ENCODE measurements at regions not wholly inside any gene's neighbourhood (a gene's known extent, or its start where the extent isn't known, plus 50 kb on each side); places are given as distances from the start of the nearest gene placed in this dataset.

DNA sequence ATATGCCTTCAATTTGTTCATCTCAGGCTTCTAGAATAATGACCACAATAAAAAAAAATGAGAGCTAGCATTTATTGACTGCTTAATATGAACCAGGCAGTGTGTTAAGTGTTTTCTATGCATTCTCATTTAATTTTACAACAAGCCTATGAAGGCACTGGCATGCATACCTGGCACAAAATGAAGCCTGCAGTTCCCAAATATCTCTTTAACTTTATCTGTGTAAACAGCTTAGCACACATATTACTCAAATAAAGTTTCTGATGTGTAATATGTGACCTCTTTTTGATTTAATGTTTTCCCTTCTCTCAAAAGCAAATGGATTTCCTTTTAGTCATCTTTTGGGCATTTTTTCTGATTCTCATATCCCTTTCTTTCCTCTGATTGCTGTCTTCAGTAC, 671.8 kb downstream of the PCDH7 start:
- no peaks in the 10 kb centered on the region for H3K9me3 ChIP-seq (ENCODE audit: low read length)
- H3K36me3 ChIP-seq (ENCODE audit: insufficient read depth, low read length), result no peaks in the 10 kb centered on the region
- H3K27me3 ChIP-seq (ENCODE audit: control insufficient read depth in 1 of 2, insufficient read depth in 2 of 2, low read length in 2 of 2), result no peaks in the 10 kb centered on the region
- H3K9ac ChIP-seq (ENCODE audit: low read length), result no peak overlapping the region
- H3K4me1 ChIP-seq (ENCODE audit: insufficient read depth, low read length), result no peaks in the 10 kb centered on the region
- no peak overlapping the region for H3K27ac ChIP-seq (ENCODE audit: low read depth, low read length)
- H3K4me3 ChIP-seq (ENCODE audit: low read depth in 1 of 2, low read length in 2 of 2), result no peak overlapping the region

DNA sequence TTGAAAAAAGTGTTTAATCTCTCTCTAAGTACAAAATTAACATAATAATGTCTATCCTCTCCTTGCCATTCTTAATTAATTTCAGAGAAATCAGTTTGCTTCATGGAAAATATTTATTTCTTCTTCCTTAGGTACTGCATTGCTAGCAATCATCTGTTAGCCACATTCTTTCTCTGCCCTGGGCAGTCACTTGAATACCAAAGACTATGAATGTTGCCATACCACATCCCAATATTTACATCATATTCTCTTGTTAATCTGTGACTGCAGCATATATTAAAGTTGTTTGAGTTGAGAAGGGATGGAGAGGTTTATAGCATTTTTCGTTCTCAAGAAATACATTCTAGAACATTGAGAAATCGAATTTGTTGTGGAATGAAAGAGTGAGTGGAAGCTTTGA, 672.8 kb downstream of the PCDH7 start:
- H3K27me3 ChIP-seq (ENCODE audit: control insufficient read depth in 1 of 2, insufficient read depth in 2 of 2, low read length in 2 of 2), result no peaks in the 10 kb centered on the region
- no peaks in the 10 kb centered on the region for H3K4me1 ChIP-seq (ENCODE audit: insufficient read depth, low read length)
- H3K36me3 ChIP-seq (ENCODE audit: insufficient read depth, low read length), result no peaks in the 10 kb centered on the region
- no peak overlapping the region for H3K9ac ChIP-seq (ENCODE audit: low read length)
- H3K27ac ChIP-seq (ENCODE audit: low read depth, low read length), result no peak overlapping the region
- no peak overlapping the region for H3K4me3 ChIP-seq (ENCODE audit: low read depth in 1 of 2, low read length in 2 of 2)
- no peaks in the 10 kb centered on the region for H3K9me3 ChIP-seq (ENCODE audit: low read length)

DNA sequence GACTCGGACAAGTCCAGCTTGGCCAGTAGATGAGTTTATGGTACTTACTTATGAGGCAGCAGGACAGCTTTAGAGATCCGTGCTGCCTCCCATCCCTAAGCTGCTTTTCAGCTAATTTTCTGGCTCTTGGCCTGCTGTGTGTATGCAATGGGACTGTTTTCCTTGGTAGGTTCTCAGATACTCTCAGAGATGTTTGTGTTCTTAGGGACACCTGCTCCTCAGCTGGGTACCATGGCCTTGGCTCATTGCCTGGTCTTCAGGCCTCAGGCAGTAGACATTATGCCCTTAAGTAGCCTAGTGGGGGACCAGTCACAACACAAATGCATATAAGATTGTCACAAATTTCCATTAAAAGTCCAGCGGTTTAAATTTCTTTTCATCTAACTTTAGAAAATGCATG, 688.0 kb downstream of the PCDH7 start:
- no peak overlapping the region for H3K4me3 ChIP-seq (ENCODE audit: low read depth in 1 of 2, low read length in 2 of 2)
- H3K27me3 ChIP-seq (ENCODE audit: control insufficient read depth in 1 of 2, insufficient read depth in 2 of 2, low read length in 2 of 2), result no peaks in the 10 kb centered on the region
- H3K9ac ChIP-seq (ENCODE audit: low read length), result no peak overlapping the region
- H3K27ac ChIP-seq (ENCODE audit: low read depth, low read length), result no peak overlapping the region
- H3K36me3 ChIP-seq (ENCODE audit: insufficient read depth, low read length), result no peaks in the 10 kb centered on the region
- H3K4me1 ChIP-seq (ENCODE audit: insufficient read depth, low read length), result no peaks in the 10 kb centered on the region
- H3K9me3 ChIP-seq (ENCODE audit: low read length), result no peaks in the 10 kb centered on the region

DNA sequence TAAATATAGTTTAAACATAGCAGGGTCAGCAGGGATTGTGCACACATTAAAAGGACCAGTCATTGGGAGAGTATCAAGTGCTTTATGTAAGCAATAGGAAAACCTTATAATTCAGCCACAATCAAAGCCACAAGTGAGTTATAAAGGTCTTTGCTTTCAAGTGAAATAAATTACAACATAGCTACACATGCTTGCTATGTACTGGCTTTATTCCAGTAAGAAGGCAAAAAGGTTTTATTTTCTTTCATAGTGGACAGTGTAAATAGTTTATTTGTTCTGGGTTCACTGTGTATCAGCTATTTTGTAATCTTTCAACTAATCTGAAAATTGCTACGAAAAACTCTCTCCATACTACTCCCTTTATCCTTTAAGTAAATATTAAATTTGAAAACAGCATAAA, 691.4 kb downstream of the PCDH7 start:
- H3K36me3 ChIP-seq (ENCODE audit: insufficient read depth, low read length), result no peaks in the 10 kb centered on the region
- no peak overlapping the region for H3K9ac ChIP-seq (ENCODE audit: low read length)
- H3K4me3 ChIP-seq (ENCODE audit: low read depth in 1 of 2, low read length in 2 of 2), result no peak overlapping the region
- H3K27me3 ChIP-seq (ENCODE audit: control insufficient read depth in 1 of 2, insufficient read depth in 2 of 2, low read length in 2 of 2), result no peaks in the 10 kb centered on the region
- no peaks in the 10 kb centered on the region for H3K9me3 ChIP-seq (ENCODE audit: low read length)
- H3K27ac ChIP-seq (ENCODE audit: low read depth, low read length), result no peak overlapping the region
- no peaks in the 10 kb centered on the region for H3K4me1 ChIP-seq (ENCODE audit: insufficient read depth, low read length)

DNA sequence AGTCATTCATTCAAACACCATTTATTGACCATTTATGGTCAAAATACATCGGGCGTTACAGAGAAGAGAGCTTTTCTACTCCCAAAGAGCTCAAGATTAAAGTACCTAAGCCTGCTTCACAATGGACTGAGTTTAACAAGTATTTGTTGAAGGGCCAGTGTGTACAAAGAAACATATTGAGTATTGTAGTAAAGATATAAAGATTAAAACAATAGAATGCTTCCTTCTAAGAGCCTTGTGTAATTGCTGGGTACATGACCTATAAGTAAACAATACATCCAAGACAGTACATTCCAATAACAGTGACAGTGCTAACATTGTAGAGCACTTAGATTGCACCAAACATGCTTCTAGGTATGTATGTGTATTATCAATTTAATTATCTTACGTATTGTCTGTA, 695.5 kb downstream of the PCDH7 start:
- Histone ChIP-seq H3K27ac (ENCODE audit: low read depth, low read length) (no peak overlapping the region), H3K36me3 (ENCODE audit: insufficient read depth, low read length) (no peaks in the 10 kb centered on the region), H3K9ac (ENCODE audit: low read length) (no peak overlapping the region), H3K9me3 (ENCODE audit: low read length) (no peaks in the 10 kb centered on the region), H3K27me3 (ENCODE audit: control insufficient read depth in 1 of 2, insufficient read depth in 2 of 2, low read length in 2 of 2) (no peaks in the 10 kb centered on the region), H3K4me1 (ENCODE audit: insufficient read depth, low read length) (no peaks in the 10 kb centered on the region), H3K4me3 (ENCODE audit: low read depth in 1 of 2, low read length in 2 of 2) (no peak overlapping the region)

DNA sequence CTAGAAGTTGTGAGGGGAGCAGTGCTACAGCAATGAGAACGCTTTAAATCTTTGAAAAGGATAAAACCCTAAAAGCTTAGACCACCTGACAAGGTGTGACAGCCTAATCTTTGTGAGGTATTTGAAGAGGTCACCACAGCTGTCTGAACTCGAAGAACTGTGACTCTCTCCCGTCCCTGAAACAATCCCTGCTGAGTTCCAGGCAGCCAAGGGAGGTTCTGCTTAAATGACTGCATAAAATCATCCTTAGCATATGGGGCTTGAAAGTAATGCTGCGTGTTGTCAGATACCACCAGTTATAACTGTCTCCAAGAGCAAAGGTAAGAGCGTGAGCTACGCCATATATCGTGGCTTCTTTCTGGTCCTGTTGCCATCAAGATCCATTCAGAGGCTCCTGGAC, 696.3 kb downstream of the PCDH7 start:
- Histone ChIP-seq H3K27me3 (ENCODE audit: control insufficient read depth in 1 of 2, insufficient read depth in 2 of 2, low read length in 2 of 2) (no peaks in the 10 kb centered on the region), H3K9me3 (ENCODE audit: low read length) (no peaks in the 10 kb centered on the region), H3K4me3 (ENCODE audit: low read depth in 1 of 2, low read length in 2 of 2) (no peak overlapping the region), H3K27ac (ENCODE audit: low read depth, low read length) (no peak overlapping the region), H3K9ac (ENCODE audit: low read length) (no peak overlapping the region), H3K4me1 (ENCODE audit: insufficient read depth, low read length) (no peaks in the 10 kb centered on the region), H3K36me3 (ENCODE audit: insufficient read depth, low read length) (no peaks in the 10 kb centered on the region)

DNA sequence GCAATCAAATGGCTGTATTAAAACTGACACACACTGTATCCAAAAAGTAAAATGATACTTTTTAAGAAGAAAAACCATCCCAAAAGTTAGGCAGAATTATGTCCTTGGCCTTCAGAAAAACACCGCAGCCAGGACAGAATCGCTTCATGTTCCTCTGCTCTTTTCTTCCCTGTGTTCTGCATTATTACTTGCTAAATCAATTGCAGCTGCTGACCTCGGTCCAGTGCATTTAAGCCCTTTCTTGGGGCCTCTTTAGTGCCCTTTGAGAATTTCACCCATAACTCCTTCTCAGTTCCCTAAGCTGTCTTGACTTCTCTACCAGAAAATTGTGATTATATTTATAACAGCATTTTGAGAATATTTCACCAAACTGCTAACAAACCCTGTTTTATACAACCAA, 696.9 kb downstream of the PCDH7 start:
- H3K4me1 ChIP-seq (ENCODE audit: insufficient read depth, low read length), result no peaks in the 10 kb centered on the region
- H3K27me3 ChIP-seq (ENCODE audit: control insufficient read depth in 1 of 2, insufficient read depth in 2 of 2, low read length in 2 of 2), result no peaks in the 10 kb centered on the region
- H3K9ac ChIP-seq (ENCODE audit: low read length), result no peak overlapping the region
- H3K36me3 ChIP-seq (ENCODE audit: insufficient read depth, low read length), result no peaks in the 10 kb centered on the region
- H3K27ac ChIP-seq (ENCODE audit: low read depth, low read length), result no peak overlapping the region
- no peak overlapping the region for H3K4me3 ChIP-seq (ENCODE audit: low read depth in 1 of 2, low read length in 2 of 2)
- H3K9me3 ChIP-seq (ENCODE audit: low read length), result no peaks in the 10 kb centered on the region

DNA sequence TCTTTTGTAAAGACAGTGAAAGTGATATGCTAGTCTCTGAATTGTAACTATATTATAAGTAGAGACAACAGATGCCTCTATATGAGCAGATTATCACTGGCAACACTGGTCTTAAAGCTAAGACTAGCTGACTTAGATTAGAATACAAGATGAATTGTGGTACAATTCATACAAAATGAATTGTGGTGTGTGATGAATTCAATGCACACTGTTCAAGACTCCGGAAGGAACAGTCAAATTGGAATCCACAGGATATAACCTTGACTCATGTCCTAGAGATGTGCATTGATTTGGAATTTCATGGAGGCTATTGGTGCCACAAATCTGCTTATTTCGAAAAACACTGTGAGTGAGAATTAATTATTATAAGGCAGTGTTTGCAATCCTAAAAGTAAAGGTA, 701.8 kb downstream of the PCDH7 start:
- no peak overlapping the region for H3K9ac ChIP-seq (ENCODE audit: low read length)
- H3K27ac ChIP-seq (ENCODE audit: low read depth, low read length), result no peak overlapping the region
- H3K36me3 ChIP-seq (ENCODE audit: insufficient read depth, low read length), result no peaks in the 10 kb centered on the region
- H3K9me3 ChIP-seq (ENCODE audit: low read length), result no peaks in the 10 kb centered on the region
- no peaks in the 10 kb centered on the region for H3K4me1 ChIP-seq (ENCODE audit: insufficient read depth, low read length)
- H3K4me3 ChIP-seq (ENCODE audit: low read depth in 1 of 2, low read length in 2 of 2), result no peak overlapping the region
- H3K27me3 ChIP-seq (ENCODE audit: control insufficient read depth in 1 of 2, insufficient read depth in 2 of 2, low read length in 2 of 2), result no peaks in the 10 kb centered on the region

DNA sequence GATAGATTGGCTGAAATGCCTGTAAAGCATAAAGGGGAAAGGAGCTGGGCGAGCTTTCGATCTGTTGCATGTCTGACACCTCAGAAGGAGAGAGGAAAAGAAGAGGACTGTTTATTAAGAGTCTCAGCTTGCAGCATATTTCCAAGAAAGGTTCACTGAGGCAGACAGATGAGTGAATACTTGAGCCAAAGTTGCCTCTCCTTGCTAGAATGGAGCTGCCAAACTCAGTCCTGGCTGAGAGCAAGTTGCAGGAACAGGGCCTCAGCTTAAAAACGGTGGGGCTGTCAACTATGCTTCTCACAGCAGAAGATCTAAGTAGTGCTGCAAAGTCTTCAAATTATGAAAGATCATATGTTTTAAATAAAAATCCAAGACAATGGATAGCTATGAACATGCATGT, 707.5 kb downstream of the PCDH7 start:
- Histone ChIP-seq H3K27me3 (ENCODE audit: control insufficient read depth in 1 of 2, insufficient read depth in 2 of 2, low read length in 2 of 2) (no peaks in the 10 kb centered on the region), H3K9ac (ENCODE audit: low read length) (no peak overlapping the region), H3K4me3 (ENCODE audit: low read depth in 1 of 2, low read length in 2 of 2) (no peak overlapping the region), H3K27ac (ENCODE audit: low read depth, low read length) (no peak overlapping the region), H3K4me1 (ENCODE audit: insufficient read depth, low read length) (no peaks in the 10 kb centered on the region), H3K36me3 (ENCODE audit: insufficient read depth, low read length) (no peaks in the 10 kb centered on the region), H3K9me3 (ENCODE audit: low read length) (no peaks in the 10 kb centered on the region)

DNA sequence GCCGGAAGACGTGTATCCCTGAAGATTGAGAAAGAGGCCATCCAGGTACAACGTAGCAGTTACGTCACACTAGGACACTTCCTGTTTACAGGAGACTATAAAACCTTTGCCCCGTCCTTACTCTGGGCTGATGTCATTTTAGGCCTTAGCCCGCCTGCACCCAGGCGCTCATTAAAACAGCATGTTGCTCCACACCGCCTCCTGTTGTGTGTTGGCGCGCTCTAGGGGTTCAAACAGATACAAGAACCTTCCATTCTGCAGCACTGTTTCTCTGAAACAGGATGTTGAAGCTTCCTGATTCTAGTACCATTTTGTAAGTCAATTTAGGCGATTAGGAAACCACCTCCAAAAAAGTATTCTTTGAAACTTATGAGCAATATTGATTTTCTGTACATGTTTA, 722.1 kb downstream of the PCDH7 start:
- no peaks in the 10 kb centered on the region for H3K27me3 ChIP-seq (ENCODE audit: control insufficient read depth in 1 of 2, insufficient read depth in 2 of 2, low read length in 2 of 2)
- no peaks in the 10 kb centered on the region for H3K36me3 ChIP-seq (ENCODE audit: insufficient read depth, low read length)
- no peaks in the 10 kb centered on the region for H3K9me3 ChIP-seq (ENCODE audit: low read length)
- H3K27ac ChIP-seq (ENCODE audit: low read depth, low read length), result no peak overlapping the region
- H3K4me1 ChIP-seq (ENCODE audit: insufficient read depth, low read length), result no peaks in the 10 kb centered on the region
- H3K4me3 ChIP-seq (ENCODE audit: low read depth in 1 of 2, low read length in 2 of 2), result no peak overlapping the region
- no peak overlapping the region for H3K9ac ChIP-seq (ENCODE audit: low read length)

DNA sequence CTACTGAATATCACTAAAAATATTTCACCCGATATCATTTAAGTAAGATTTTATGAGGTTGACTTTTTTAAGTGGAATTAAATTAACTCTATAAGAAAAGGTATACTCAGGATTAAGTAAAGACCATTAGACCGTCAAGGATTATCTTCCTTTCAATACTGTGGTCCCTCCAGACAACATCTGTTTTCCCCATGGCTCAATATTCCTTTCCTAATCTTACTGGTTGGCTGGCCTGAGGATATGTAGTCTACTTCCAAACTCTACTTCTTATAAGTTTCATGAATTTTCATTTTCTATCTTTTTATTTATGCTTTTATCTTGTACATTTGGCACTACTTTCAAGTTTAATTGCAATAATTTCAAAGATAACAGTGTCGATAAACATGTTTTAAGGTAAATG, 725.4 kb downstream of the PCDH7 start:
- Histone ChIP-seq H3K4me1 (ENCODE audit: insufficient read depth, low read length) (no peaks in the 10 kb centered on the region), H3K36me3 (ENCODE audit: insufficient read depth, low read length) (no peaks in the 10 kb centered on the region), H3K4me3 (ENCODE audit: low read depth in 1 of 2, low read length in 2 of 2) (no peak overlapping the region), H3K9ac (ENCODE audit: low read length) (no peak overlapping the region), H3K27ac (ENCODE audit: low read depth, low read length) (no peak overlapping the region), H3K9me3 (ENCODE audit: low read length) (no peaks in the 10 kb centered on the region), H3K27me3 (ENCODE audit: control insufficient read depth in 1 of 2, insufficient read depth in 2 of 2, low read length in 2 of 2) (no peaks in the 10 kb centered on the region)

DNA sequence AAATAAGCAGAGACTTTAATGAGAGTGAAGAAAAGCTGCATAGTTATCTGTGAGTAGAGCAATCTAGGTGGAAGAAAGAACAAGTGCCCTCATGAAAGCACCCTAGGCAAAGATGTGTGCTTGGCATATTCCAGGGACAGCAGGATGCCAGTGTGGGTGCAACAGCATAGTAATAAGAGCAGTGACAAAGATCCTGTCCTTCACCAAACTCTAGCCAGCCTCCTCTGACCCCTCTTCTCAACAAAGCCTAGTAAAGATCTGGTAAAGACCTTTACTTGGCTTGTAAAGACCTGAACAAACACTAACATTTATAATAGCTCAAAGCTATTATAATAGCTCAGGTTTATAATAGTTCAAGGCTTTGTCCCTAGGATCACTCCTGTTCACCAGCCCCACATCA, 735.4 kb downstream of the PCDH7 start:
- H3K36me3 ChIP-seq (ENCODE audit: insufficient read depth, low read length), result no peaks in the 10 kb centered on the region
- no peak overlapping the region for H3K9ac ChIP-seq (ENCODE audit: low read length)
- H3K27me3 ChIP-seq (ENCODE audit: control insufficient read depth in 1 of 2, insufficient read depth in 2 of 2, low read length in 2 of 2), result no peaks in the 10 kb centered on the region
- no peaks in the 10 kb centered on the region for H3K9me3 ChIP-seq (ENCODE audit: low read length)
- no peak overlapping the region for H3K27ac ChIP-seq (ENCODE audit: low read depth, low read length)
- H3K4me1 ChIP-seq (ENCODE audit: insufficient read depth, low read length), result no peaks in the 10 kb centered on the region
- H3K4me3 ChIP-seq (ENCODE audit: low read depth in 1 of 2, low read length in 2 of 2), result no peak overlapping the region
